ENCODE measurements at regions not wholly inside any gene's neighbourhood (a gene's known extent, or its start where the extent isn't known, plus 50 kb on each side); places are given as distances from the start of the nearest gene placed in this dataset.
"Not testable (repeated sequence)": the region's sequence is repeated elsewhere in the genome, so short reads cannot be mapped to it uniquely, and the experiment has no call there.

- TF ChIP-seq ZNF416 (tag by site-specific recombination; IDR thresholded peaks at IDR 0.05); ZNF776 (tag by site-specific recombination; IDR thresholded peaks at IDR 0.05; ENCODE audit: borderline replicate concordance); ZNF664 (tag by site-specific recombination; IDR thresholded peaks at IDR 0.05): not testable (repeated sequence)
- TF ChIP-seq, protein P1, sequence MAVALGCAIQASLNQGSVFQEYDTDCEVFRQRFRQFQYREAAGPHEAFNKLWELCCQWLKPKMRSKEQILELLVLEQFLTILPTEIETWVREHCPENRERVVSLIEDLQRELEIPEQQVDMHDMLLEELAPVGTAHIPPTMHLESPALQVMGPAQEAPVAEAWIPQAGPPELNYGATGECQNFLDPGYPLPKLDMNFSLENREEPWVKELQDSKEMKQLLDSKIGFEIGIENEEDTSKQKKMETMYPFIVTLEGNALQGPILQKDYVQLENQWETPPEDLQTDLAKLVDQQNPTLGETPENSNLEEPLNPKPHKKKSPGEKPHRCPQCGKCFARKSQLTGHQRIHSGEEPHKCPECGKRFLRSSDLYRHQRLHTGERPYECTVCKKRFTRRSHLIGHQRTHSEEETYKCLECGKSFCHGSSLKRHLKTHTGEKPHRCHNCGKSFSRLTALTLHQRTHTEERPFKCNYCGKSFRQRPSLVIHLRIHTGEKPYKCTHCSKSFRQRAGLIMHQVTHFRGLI (tag by site-specific recombination; IDR thresholded peaks at IDR 0.05), result not testable (repeated sequence)
- TF ChIP-seq, protein P2, sequence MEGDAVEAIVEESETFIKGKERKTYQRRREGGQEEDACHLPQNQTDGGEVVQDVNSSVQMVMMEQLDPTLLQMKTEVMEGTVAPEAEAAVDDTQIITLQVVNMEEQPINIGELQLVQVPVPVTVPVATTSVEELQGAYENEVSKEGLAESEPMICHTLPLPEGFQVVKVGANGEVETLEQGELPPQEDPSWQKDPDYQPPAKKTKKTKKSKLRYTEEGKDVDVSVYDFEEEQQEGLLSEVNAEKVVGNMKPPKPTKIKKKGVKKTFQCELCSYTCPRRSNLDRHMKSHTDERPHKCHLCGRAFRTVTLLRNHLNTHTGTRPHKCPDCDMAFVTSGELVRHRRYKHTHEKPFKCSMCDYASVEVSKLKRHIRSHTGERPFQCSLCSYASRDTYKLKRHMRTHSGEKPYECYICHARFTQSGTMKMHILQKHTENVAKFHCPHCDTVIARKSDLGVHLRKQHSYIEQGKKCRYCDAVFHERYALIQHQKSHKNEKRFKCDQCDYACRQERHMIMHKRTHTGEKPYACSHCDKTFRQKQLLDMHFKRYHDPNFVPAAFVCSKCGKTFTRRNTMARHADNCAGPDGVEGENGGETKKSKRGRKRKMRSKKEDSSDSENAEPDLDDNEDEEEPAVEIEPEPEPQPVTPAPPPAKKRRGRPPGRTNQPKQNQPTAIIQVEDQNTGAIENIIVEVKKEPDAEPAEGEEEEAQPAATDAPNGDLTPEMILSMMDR (tag by site-specific recombination; IDR thresholded peaks at IDR 0.05), result not testable (repeated sequence)
These were observed 233.4 kb upstream of the PLGLB2 start for GRCh38 chr2:87514515-87514914.
